OCI-LY7 (cell line): ENCODE measurements at regions not wholly inside any gene's neighbourhood (a gene's known extent, or its start where the extent isn't known, plus 50 kb on each side); places are given as distances from the start of the nearest gene placed in this dataset.
"Not testable (repeated sequence)": the region's sequence is repeated elsewhere in the genome, so short reads cannot be mapped to it uniquely, and the experiment has no call there.

Source experiments
- CTCF ChIP-seq: fragments of 200-600 bp; sonication (generic); conservative IDR thresholded peaks from 2 replicates; pipeline ENCODE4 v1.5.1; 2014; ENCODE audit warnings: mild to moderate bottlenecking, antibody characterized with exemption, low read length, moderate library complexity, mixed read lengths
- EZH2phosphoT487 ChIP-seq: fragments of 200-600 bp; sonication (generic); IDR thresholded peaks from 2 replicates; pipeline ENCODE4 v1.6.1; 2018; ENCODE audit warnings: low read depth, borderline replicate concordance, mild to moderate bottlenecking, mixed run types, antibody characterized with exemption, low read length, moderate library complexity, mixed read lengths

GRCh38 chr14:106129904-106130661 lies 603.7 kb downstream of the TMEM121 start:
- not testable (repeated sequence) for TF ChIP-seq CTCF, EZH2phosphoT487
